Stomach (tissue), 8 donors: ENCODE measurements at regions not wholly inside any gene's neighbourhood (a gene's known extent, or its start where the extent isn't known, plus 50 kb on each side); places are given as distances from the start of the nearest gene placed in this dataset.

Experiments
- DNase-seq, 2 donors: peaks; one replicate each; pipeline versions ENCODE4 v3.0.0 to v3.0.0-alpha.2; 2013 to 2019
- H3K27ac ChIP-seq, 5 donors: fragments of 200-600 bp in 4 of 5; sonication (generic) in 4 of 5; one replicate each; pipeline ENCODE4 v1.5.1; 2013 to 2019; ENCODE audit warnings: mild to moderate bottlenecking in 1 of 5, moderate library complexity in 1 of 5
- H3K27me3 ChIP-seq, 3 donors: fragments of 200-600 bp; sonication (generic); one replicate each; pipeline ENCODE4 v1.5.1; 2017 to 2019; ENCODE audit warnings: mixed run types in 1 of 3
- H3K36me3 ChIP-seq, 4 donors: fragments of 200-600 bp; sonication (generic); 1 replicate in 3 of 4; 2 replicates in 1 of 4; pipeline ENCODE4 v1.5.1; 2016 to 2019
- H3K4me1 ChIP-seq, 4 donors: fragments of 200-600 bp; sonication (generic); one replicate each; pipeline ENCODE4 v1.5.1; 2016 to 2019
- H3K4me3 ChIP-seq, 4 donors: fragments of 200-600 bp; sonication (generic) in 3 of 4; one replicate each; pipeline ENCODE4 v1.5.1; 2016 to 2019; ENCODE audit warnings: mild to moderate bottlenecking in 1 of 4
- H3K9me3 ChIP-seq, 4 donors: fragments of 200-600 bp; sonication (generic); one replicate each; pipeline ENCODE4 v1.5.1; 2016 to 2019
- CTCF ChIP-seq, 7 experiments: fragments of 450-650 bp in 4 of 7; fragments of 200-600 bp in 3 of 7; sonication (generic) in 3 of 7; IDR thresholded peaks; one replicate each; pipeline ENCODE4 v1.5.1; 2016 to 2019; ENCODE audit warnings: antibody characterized with exemption in 7 of 7, control low read depth in 2 of 7, mild to moderate bottlenecking in 1 of 7
- EP300 ChIP-seq: sonication (generic); formaldehyde crosslinking; IDR thresholded peaks from one replicate; pipeline ENCODE4 v1.6.1; 2017; ENCODE audit warnings: antibody characterized with exemption
- POLR2A ChIP-seq, 4 donors: fragments of 450-650 bp; IDR thresholded peaks; one replicate each; pipeline ENCODE4 v1.6.1; 2016; ENCODE audit warnings: antibody characterized with exemption in 4 of 4, control low read depth in 2 of 4, mild to moderate bottlenecking in 1 of 4, moderate library complexity in 1 of 4
- POLR2AphosphoS5 ChIP-seq, 3 donors: sonication (generic); formaldehyde crosslinking; IDR thresholded peaks; one replicate each; pipeline ENCODE4 v1.6.1; 2016; ENCODE audit warnings: antibody characterized with exemption in 3 of 3
- WGBS, 5 donors: extraction: QIAGEN DNeasy Blood & Tissue Kit in 3 of 5; methylation state at CpG; one replicate each; pipeline versions ENCODE4 v1.1.5 to v1.1.7; 2013 to 2018; 5-methylcytosine and 5-hydroxymethylcytosine counted together
- intact Hi-C: fragments of 100-400 bp; cut with DNase I; formaldehyde crosslinking; loops from one replicate; pipeline ENCODE4 v1.15.1; 2023; ENCODE audit warnings: low total_unique reads
- donor health status: healthy with polysubstance abuse.
- donor health status: Bipolar disorder and iron deficiency.
- donor health status: healthy.

- intact Hi-C loops = no loop called here
- Histone ChIP-seq H3K4me3 (no peak overlapping the region), H3K9me3 (no peaks in the 10 kb centered on the region), H3K36me3 (no peaks in the 10 kb centered on the region), H3K27ac (no peak overlapping the region), H3K4me1 (no peaks in the 10 kb centered on the region), H3K27me3 (no peaks in the 10 kb centered on the region)
- DNase-seq = no peak
- WGBS, 5 donors = 67 to 76% (median 73%) methylated on average over 4 of the region's 4 CpGs
- TF ChIP-seq POLR2A (IDR thresholded peaks at IDR 0.05) = no peak
These were observed 103.4 kb upstream of the RALGAPA2 start for GRCh38 chr20:20815711-20816455.

DNA sequence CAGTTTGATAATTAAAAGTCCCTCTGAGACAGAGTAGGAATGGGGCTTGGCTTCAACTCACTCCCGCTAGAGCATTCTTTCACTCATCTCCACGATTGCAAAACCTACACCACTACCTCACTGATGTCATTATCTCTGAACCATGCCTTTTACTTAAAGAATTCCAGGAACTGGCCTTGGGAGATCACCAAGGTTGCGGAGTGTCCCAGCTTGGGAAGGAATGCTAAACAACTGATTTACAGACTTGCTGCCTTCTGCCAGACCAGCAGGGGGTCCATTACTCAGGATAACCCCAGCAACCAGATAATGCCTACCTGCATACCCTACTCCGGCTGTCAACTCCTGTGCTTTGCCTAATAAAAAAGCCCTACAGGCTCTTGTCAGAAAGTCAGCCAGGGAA is 102.2 kb upstream of the RALGAPA2 start:
- no peaks in the 10 kb centered on the region for H3K4me1 ChIP-seq
- no peak overlapping the region for H3K27ac ChIP-seq
- no peak overlapping the region for H3K4me3 ChIP-seq
- WGBS, 5 donors = 81 to 89% (median 83%) methylated on average over 4 of the region's 4 CpGs
- intact Hi-C loops = no loop called here
- no peaks in the 10 kb centered on the region for H3K27me3 ChIP-seq
- H3K9me3 ChIP-seq = no peaks in the 10 kb centered on the region
- DNase-seq = no peak
- no peak for TF ChIP-seq POLR2A (IDR thresholded peaks at IDR 0.05)
- TF ChIP-seq EP300 = no peak
- no peak for TF ChIP-seq CTCF (IDR thresholded peaks at IDR 0.05)
- no peak for TF ChIP-seq POLR2AphosphoS5 (IDR thresholded peaks at IDR 0.05)
- no peaks in the 10 kb centered on the region for H3K36me3 ChIP-seq

DNA sequence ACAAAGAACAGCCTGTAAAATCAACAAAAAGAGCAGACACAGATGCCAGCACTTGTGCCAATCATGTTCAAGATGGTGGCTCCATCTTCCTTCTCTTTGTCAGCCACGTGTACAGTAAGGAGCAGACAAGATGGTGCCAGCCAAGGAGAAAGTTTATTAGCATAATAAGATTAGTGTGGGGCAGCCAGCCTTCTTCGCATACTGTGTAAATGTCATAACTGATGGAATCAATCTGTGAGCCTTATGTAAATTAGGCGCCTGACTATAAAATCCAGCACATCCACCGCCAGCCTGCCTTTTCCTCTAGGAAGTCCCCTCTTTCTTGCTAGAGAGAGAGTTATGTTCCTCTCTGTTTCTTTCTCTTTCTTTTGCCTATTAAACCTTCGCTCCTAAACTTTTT is 99.7 kb upstream of the RALGAPA2 start:
- Histone ChIP-seq H3K27ac (no peak overlapping the region), H3K36me3 (no peaks in the 10 kb centered on the region), H3K4me3 (no peak overlapping the region), H3K4me1 (no peaks in the 10 kb centered on the region), H3K27me3 (no peaks in the 10 kb centered on the region), H3K9me3 (no peaks in the 10 kb centered on the region)
- intact Hi-C loops = no loop called here
- WGBS, 5 donors = 54 to 73% (median 61%) methylated on average over 5 of the region's 5 CpGs
- no peak for DNase-seq
- TF ChIP-seq CTCF (IDR thresholded peaks at IDR 0.05) (no peak), POLR2A (IDR thresholded peaks at IDR 0.05) (no peak), EP300 (no peak), POLR2AphosphoS5 (IDR thresholded peaks at IDR 0.05) (no peak)

DNA sequence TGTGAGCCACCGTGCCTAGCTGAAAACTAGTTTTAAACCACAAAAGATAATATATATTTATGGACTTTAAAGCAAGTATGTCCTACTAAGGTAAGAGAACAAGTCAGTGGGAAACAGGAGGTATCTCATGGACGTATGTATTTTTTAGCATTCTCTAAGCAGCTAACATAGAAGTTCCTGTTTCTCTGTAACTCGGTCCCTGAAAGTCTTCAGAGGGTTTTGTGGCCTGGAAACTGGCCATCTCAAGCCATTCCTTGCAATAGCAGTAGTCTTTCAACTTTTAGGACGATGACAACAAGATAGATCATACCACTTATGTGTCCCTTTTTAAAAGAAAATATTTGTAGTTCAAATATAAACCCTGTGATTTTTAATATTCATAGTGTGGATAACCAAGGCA is 95.6 kb upstream of the RALGAPA2 start:
- no peak for DNase-seq
- 63 to 77% (median 69%) methylated on average over 4 of the region's 4 CpGs for WGBS, 5 donors
- Histone ChIP-seq H3K4me1 (no peaks in the 10 kb centered on the region), H3K9me3 (no peaks in the 10 kb centered on the region), H3K4me3 (no peak overlapping the region), H3K36me3 (no peaks in the 10 kb centered on the region), H3K27me3 (no peaks in the 10 kb centered on the region), H3K27ac (no peak overlapping the region)
- no peak for TF ChIP-seq POLR2AphosphoS5 (IDR thresholded peaks at IDR 0.05)
- intact Hi-C loops = no loop called here

DNA sequence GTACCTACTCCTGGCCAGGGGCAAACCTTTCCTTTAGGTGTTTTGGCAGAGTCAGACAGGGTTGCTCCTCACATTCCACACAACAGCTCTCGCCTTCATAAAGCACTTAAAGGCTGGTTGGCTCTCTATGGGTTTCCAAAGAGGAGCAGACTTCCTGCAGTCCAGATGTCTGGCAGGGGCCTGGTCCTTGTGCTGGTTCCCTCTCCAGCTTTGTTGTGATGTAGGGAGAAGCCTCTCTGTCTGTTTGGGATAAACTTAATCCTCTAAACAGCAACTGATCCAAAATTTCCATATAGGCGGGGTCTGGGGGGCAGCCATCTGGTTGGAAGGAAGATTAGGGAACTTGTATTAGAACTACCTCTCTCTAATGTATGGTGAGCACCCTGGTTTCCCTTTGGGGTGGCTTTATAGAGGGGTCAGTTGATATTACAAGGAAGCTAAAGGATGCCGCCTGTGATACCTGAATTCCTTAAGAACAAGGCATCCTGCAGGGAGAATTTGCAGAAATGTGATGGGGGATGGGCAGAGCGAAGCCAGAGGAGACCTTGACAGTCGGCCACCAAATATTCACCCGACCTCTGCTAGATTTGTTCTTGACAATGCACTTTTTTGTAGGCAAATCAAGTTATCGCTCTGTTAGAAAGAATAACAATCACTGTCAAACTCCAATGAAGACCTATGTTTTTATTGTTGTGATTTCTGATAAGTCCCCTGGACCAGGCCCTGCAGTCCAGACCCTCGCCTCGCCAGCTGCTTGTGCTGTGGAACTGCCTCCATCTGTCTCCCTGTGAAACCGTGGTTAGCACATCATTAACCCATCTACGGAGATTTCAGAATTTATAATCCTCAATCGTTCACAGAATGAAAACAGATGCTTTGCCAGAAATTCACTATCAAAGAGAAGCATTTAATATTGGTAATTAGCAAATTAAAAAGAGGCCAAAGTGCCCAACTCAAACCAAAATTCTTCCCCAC is 94.0 kb upstream of the RALGAPA2 start:
- H3K27ac ChIP-seq = no peak overlapping the region
- WGBS, 5 donors = 67 to 79% (median 72%) methylated on average over 12 of the region's 12 CpGs
- H3K9me3 ChIP-seq = no peaks in the 10 kb centered on the region
- TF ChIP-seq EP300 = no peak
- TF ChIP-seq POLR2A (IDR thresholded peaks at IDR 0.05) = no peak
- TF ChIP-seq POLR2AphosphoS5 (IDR thresholded peaks at IDR 0.05) = no peak
- TF ChIP-seq CTCF (IDR thresholded peaks at IDR 0.05) = no peak
- no peaks in the 10 kb centered on the region for H3K4me1 ChIP-seq
- H3K36me3 ChIP-seq = no peaks in the 10 kb centered on the region
- H3K27me3 ChIP-seq = no peaks in the 10 kb centered on the region
- intact Hi-C loops = no loop called here
- DNase-seq = peak in 1 of 2 donors; percentile 45
- no peak overlapping the region for H3K4me3 ChIP-seq
